ENCODE measurements at regions not wholly inside any gene's neighbourhood (a gene's known extent, or its start where the extent isn't known, plus 50 kb on each side); places are given as distances from the start of the nearest gene placed in this dataset.

GRCh38 chr1:192453360-192453992, 122.1 kb upstream of the RGS1 start:
- POLR2A ChIA-PET, result no interaction called here

DNA sequence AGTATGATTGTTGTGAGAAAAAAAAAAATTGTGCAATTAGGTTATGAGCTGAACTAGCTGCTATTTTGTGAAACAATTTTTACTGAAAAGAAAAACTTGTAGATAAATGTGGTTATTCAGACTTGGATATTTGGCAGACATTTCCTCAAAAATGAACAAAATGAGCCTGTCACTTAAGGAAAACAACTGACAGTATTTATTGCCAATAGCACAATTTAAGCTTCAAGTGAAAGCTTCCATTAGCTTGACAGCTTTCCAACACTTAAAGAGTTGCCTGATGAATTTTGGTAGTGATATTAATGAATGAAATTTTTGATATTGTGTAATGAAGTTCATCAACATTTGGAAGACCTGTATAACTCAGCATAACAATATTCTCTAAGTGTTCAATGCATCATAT, 116.1 kb upstream of the RGS1 start:
- Histone ChIP-seq H3K27me3 (ENCODE audit: control insufficient read depth, insufficient read depth, low read length) (no peaks in the 10 kb centered on the region), H3K4me3 (ENCODE audit: low read depth in 2 of 2, low read length in 2 of 2) (no peak overlapping the region), H3K36me3 (ENCODE audit: control insufficient read depth, insufficient read depth, low read length) (no peaks in the 10 kb centered on the region), H3K4me1 (ENCODE audit: control insufficient read depth, insufficient read depth, low read length) (no peaks in the 10 kb centered on the region), H3K9me3 (ENCODE audit: control insufficient read depth, insufficient read depth, low read depth, low read length) (no peaks in the 10 kb centered on the region), H3K27ac (ENCODE audit: low read length) (no peak overlapping the region)
- intact Hi-C loops (cut with micrococcal nuclease; ENCODE audit: unreplicated experiment) (no loop called here), in situ Hi-C loops (cut with HindIII; ENCODE audit: low pct_unique_long_range_greater_than_20kb, low sequenced_read_pairs) (no loop called here)
- TF ChIP-seq CTCF (IDR thresholded peaks at IDR 0.05), result no peak
- ATAC-seq (no peak), DNase-seq (ENCODE audit: low read depth, low spot score) (no peak)
- ChIA-PET POLR2A (no interaction called here), CTCF (no interaction called here)
- BruUV-seq (replicated peaks), result no TSS peak

More at GRCh38 chr1:192453360-192453992, 122.1 kb upstream of the RGS1 start:
- Histone ChIP-seq H3K27ac (ENCODE audit: low read length) (no peak overlapping the region), H3K27me3 (ENCODE audit: control insufficient read depth, insufficient read depth, low read length) (peaks cover 2% of the 10 kb centered on the region; the same call in 1 of the 2 replicates), H3K4me1 (ENCODE audit: control insufficient read depth, insufficient read depth, low read length) (no peaks in the 10 kb centered on the region), H3K36me3 (ENCODE audit: control insufficient read depth, insufficient read depth, low read length) (no peaks in the 10 kb centered on the region), H3K4me3 (ENCODE audit: low read depth in 2 of 2, low read length in 2 of 2) (no peak overlapping the region), H3K9me3 (ENCODE audit: control insufficient read depth, insufficient read depth, low read depth, low read length) (no peaks in the 10 kb centered on the region)
- no peak for TF ChIP-seq TCF7L2 (IDR thresholded peaks at IDR 0.05; ENCODE audit: low read depth, low read length)
- no peak for TF ChIP-seq CTCF (IDR thresholded peaks at IDR 0.05)
- TF ChIP-seq SIN3A (IDR thresholded peaks at IDR 0.05; ENCODE audit: borderline replicate concordance, insufficient read depth, low read depth, low read length), result no peak
- no peak for TF ChIP-seq POLR2AphosphoS5 (IDR thresholded peaks at IDR 0.05; ENCODE audit: low read depth, low read length)
- TF ChIP-seq, protein P1, sequence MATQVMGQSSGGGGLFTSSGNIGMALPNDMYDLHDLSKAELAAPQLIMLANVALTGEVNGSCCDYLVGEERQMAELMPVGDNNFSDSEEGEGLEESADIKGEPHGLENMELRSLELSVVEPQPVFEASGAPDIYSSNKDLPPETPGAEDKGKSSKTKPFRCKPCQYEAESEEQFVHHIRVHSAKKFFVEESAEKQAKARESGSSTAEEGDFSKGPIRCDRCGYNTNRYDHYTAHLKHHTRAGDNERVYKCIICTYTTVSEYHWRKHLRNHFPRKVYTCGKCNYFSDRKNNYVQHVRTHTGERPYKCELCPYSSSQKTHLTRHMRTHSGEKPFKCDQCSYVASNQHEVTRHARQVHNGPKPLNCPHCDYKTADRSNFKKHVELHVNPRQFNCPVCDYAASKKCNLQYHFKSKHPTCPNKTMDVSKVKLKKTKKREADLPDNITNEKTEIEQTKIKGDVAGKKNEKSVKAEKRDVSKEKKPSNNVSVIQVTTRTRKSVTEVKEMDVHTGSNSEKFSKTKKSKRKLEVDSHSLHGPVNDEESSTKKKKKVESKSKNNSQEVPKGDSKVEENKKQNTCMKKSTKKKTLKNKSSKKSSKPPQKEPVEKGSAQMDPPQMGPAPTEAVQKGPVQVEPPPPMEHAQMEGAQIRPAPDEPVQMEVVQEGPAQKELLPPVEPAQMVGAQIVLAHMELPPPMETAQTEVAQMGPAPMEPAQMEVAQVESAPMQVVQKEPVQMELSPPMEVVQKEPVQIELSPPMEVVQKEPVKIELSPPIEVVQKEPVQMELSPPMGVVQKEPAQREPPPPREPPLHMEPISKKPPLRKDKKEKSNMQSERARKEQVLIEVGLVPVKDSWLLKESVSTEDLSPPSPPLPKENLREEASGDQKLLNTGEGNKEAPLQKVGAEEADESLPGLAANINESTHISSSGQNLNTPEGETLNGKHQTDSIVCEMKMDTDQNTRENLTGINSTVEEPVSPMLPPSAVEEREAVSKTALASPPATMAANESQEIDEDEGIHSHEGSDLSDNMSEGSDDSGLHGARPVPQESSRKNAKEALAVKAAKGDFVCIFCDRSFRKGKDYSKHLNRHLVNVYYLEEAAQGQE (IDR thresholded peaks at IDR 0.05; ENCODE audit: insufficient read depth in 1 of 2, low read depth in 2 of 2, low read length in 1 of 2), result no peak
- BruUV-seq (replicated peaks), result no TSS peak
- CTCF ChIA-PET, result no interaction called here
- DNase-seq (ENCODE audit: low read depth, low spot score), result no peak
- in situ Hi-C loops (cut with HindIII; ENCODE audit: low pct_unique_long_range_greater_than_20kb, low sequenced_read_pairs) (no loop called here), intact Hi-C loops (cut with micrococcal nuclease; ENCODE audit: unreplicated experiment) (no loop called here)
- no peak for ATAC-seq
